HPDE6-E6E7 (cell line): ENCODE measurements at regions not wholly inside any gene's neighbourhood (a gene's known extent, or its start where the extent isn't known, plus 50 kb on each side); places are given as distances from the start of the nearest gene placed in this dataset.

ENCODE experiments used
- DNase-seq: peaks from one replicate; pipeline ENCODE4 v3.0.0; 2011; ENCODE audit warnings: missing footprints; ENCODE audit errors: extremely low spot score

DNA sequence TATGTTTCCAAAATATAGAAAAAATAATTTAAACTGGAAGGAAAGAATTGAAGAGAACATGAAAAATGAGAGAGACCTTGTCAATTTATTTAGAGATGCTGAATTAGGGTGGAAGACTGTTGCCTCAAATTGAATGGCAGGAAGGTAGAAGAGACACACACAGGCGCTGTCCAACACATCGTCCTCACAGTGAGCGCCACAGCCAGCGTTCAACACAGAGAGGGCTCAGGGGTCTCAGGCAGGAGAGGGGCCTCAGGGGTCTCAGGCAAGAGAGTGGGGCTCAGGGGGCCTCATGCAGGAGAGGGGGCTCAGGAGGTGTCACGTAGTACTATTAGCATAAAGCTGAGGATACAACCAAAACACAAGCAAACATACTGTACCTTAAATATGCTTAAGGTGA is 65.7 kb downstream of the TMEM18 start:
- DNase-seq: no peak

GRCh38 chr2:610491-610890 is 66.7 kb downstream of the TMEM18 start:
- DNase-seq: no peak

- DNase-seq: no peak
Observed at GRCh38 chr2:609881-610280, 67.3 kb downstream of the TMEM18 start.

- DNase-seq: no peak
Observed at GRCh38 chr2:609449-609848, 67.8 kb downstream of the TMEM18 start.

DNA sequence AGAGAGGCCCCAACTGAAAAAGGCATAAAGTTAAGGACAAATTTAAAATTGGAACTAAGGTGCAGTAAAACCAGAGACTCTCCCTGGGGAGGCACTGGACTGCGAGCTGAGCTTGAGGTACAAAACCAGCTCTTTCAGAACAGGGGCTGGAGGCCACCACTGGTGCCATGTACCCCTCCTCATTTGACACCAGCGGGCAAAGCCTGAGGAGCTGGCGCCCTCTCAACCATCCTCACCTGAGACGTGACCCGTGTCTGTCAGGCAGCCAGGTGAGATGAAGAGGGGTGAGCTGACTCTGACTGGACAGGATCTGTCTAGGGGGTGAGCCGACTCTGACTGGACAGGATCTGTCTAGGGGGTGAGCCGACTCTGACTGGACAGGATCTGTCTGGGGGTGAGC is 68.5 kb downstream of the TMEM18 start:
- no peak for DNase-seq

DNA sequence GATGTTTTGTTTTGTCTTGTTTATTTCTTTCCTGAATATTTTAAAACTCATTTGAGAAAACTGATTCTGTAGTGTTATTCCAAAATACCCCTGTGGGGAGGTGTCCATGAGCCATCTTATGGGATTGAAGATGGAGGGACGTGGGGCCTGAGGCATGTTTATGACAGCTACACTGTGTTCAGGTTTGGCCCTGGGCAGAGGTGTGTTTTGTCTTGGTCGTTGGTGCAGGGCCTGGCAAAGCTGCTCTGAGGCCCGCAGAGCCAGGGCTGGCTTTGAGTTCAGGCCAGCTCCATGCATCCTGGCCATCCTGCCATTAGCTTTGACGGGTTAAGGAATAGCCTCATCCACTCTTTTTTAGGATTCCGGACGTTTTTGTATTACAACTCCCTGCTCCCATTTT is 68.9 kb downstream of the TMEM18 start:
- no peak for DNase-seq

DNA sequence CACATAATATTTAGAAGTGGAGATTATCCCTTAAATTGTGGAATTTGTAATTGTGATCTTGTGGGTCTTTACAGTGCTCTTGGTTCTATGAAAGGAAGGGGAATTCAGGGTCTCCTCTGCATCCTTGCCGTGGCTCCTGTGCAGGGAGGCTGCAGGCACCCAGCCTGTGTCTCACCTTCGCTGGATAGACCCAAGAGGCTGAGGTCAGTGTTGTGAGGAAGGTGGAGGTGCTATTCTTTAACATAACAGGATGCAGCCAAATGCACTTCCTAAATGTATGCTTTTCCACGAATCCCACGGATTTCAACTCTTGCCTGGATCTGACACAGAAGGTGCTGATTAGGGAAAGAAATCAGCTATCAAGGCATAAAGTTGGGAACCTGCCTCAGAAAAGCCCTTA is 69.5 kb downstream of the TMEM18 start:
- no peak for DNase-seq

GRCh38 chr2:607172-607571 is 70.0 kb downstream of the TMEM18 start:
- no peak for DNase-seq

DNA sequence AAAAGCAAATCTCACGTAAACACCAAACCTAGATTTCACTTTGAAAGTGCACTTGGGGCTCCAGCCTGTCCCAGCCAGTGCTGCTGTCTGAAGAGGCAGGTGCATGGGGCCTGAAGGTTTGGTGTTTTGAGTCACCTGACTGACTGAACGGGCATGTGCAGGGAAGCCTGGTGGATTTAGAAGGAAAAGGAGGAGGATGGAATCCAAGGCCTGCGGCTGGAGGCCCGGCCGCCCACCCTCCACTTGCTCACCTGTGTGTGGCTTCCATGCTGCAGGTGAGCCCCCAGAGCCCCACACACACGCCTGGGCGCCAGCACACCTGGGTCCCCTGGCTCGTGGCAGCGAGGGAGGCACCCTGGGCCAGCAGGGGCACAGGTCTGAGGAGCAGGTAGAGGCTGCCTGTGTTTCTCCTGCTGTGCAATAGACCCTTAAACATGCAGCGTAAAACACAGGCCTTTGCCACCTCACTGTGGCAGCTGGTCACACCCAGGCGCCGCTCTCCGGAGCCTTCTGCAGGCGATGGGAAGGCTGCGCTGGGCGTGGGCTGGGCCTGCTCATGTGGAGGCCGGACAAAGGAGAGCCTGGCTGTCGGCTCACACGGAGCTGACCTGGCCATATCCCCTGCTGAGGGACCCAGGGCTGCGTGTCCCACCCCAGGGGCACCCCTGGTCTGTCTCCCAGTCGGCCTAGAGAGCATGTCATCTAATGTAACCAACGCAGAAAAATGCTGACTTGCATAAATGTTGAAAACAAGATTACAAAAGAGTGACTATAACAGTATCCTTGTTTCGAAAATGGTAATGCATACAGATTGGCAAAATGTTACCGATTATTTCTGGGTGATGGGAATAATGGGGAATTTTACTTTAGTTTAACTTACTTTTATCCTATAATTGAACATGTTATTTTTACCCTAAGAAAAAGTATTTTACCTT is 71.3 kb downstream of the TMEM18 start:
- DNase-seq: no peak

- no peak for DNase-seq
Observed at GRCh38 chr2:604854-605524, 72.2 kb downstream of the TMEM18 start.

- no peak for DNase-seq
Observed at GRCh38 chr2:604385-604784, 72.8 kb downstream of the TMEM18 start.

- DNase-seq: no peak
Observed at GRCh38 chr2:603869-604268, 73.3 kb downstream of the TMEM18 start.

- no peak for DNase-seq
Observed at GRCh38 chr2:603427-603826, 73.8 kb downstream of the TMEM18 start.

- DNase-seq: no peak
Observed at GRCh38 chr2:602571-603359, 74.4 kb downstream of the TMEM18 start.

GRCh38 chr2:601806-602455 is 75.3 kb downstream of the TMEM18 start:
- DNase-seq: no peak

DNA sequence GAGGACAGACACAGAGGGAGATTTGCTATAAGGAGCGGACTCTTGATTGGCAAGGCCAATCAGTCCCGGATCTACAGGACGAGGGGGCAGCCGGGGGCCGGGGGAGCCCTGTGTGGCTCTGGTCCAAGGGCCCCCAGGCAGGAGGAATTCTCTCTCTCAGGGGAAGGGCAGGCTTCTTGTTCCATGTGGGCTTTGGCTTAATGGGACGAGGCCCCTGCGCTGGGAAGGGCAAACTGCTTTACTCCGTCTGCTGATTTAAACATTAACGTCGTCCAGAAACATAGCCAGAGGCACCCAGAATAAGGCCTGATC is 75.9 kb downstream of the TMEM18 start:
- no peak for DNase-seq

GRCh38 chr2:600542-601386 is 76.4 kb downstream of the TMEM18 start:
- no peak for DNase-seq

- no peak for DNase-seq
Observed at GRCh38 chr2:599601-600000, 77.6 kb downstream of the TMEM18 start.

DNA sequence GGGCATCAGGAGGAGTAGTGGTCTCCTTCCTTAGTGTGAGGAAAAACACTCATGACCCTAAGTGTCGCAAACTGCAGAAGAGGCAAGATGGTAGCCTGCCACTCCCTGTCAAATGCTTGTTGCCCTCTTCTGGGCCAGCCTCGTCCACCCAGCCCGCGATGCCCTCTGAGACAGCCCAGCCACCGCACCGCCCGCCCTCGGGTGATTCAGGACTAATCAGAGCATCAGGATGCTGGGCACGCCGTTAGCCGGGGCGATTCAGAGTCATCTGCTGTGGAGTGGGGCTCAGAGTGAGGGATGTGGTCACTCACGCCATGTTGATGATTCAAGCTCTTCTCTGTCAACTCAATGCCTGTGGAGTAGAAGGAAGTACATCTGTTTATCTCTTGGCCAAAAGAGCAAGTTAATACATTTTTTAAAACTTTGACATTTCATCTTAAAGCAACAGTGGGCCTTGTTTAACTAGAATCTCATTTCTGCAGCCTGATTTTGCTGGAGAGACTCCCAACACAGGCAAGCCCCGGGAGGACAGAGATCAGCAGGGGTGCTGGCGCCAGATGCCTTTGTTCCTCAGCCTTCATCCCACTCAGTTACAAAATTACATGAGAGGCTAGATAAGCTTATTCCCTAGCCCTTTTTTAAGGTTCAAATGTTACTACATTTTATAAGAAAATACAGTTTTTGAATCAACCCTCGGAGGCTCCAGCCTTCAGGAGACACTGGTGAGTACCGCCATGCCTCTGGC is 79.0 kb downstream of the TMEM18 start:
- no peak for DNase-seq

- no peak for DNase-seq
Observed at GRCh38 chr2:595831-596592, 81.2 kb downstream of the TMEM18 start.
